CD4-positive, alpha-beta T cell treated with Interferon alpha-2 for 1 hour (primary cell): ENCODE measurements at regions not wholly inside any gene's neighbourhood (a gene's known extent, or its start where the extent isn't known, plus 50 kb on each side); places are given as distances from the start of the nearest gene placed in this dataset.

Source experiments
- DNase-seq, 2 donors: peaks; one replicate each; pipeline ENCODE4 v3.0.0-alpha.2; 2020 to 2022

- no peak for DNase-seq
These were observed 422.5 kb upstream of the PIK3C3 start for GRCh38 chr18:41532344-41533086.

DNA sequence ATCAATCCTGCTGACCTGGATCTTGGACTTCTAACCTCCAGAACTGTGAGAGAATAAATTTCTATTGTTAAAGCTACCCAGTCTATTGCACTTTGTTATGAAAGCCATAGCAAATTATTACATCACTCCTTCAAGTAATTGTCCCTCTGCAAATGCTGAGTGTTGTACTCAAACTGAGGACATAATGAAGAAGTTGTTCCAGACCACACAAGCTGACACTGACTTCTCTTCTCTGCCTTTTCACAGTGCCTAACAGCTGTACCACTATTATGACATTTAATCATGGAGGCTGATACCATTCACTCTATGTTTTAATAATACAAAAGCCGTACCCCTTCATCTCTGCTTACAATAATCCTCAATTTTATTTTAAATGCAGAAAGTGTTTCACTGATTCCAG, 424.1 kb upstream of the PIK3C3 start:
- DNase-seq, result no peak

DNA sequence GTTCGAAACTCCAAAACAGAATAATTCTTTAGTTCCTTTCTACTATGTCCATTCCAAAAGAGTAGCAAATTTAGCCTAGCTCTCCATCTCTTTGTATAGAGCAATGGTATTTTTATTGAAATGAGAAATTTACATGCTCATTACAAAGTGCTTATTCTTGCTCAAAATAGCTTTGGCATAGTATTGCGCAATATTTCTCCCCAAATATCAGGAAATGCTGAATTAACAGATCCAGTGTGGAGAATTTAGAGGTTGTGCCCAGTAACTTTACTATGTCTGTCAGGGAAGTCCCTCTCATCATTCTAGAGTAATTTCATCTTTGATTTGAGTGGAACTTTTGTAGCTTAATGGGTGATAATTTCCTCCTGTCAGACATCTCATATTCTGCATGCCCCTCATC, 425.9 kb upstream of the PIK3C3 start:
- DNase-seq, result no peak

DNA sequence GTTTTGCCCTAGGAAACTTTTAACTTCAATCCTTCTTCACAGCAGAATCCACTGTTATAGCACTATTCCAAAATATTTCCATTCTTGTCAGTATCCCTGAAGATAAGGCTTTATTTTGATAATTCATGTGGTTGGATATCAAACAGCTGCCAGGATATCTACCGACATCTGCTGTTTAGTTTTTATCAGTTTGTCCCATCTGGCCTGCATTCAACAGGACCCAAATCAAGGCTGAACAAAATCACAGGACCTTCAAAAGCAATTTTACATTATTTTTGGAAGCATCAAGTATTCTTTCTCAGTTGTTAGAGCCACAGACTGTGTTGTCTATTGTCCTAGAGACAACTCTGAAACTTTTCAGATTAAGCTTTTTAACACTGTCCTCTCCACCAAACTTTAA, 429.0 kb upstream of the PIK3C3 start:
- no peak for DNase-seq

DNA sequence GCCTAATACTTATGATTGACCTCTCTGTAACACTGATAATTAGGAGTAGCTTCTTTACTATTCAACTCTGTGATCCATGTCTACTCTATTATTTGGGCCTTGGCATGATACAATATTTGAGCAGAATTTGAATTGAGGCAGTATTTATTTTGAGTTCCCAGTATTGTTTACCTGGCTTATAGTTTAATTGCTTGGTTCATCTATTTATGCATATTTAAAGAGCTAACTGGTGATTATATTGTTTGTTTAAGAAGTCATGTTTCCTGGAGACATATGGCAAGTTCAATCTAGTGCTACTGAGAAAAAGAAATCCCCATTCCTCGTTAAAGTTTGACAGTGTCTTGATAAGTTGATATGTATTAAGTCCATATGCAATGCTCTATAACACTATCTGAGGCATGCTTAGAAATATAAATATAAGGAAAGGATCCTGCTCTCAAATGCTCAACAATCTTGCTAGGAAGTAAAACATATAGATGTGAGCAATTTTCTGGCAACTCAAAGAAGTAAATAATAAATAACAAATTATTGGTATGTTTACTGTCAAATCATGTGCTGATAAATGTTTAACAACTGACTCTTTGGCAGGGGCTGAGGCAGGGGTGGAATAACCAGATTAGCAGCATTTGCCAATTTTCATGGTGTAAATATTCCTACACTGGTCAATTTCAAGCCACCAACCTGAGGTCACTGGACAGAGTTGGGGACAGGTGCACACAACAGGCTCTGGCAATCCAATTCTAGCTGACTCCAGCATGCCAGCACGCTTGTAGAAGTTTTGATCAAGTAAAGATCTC, 430.2 kb upstream of the PIK3C3 start:
- DNase-seq, result no peak

DNA sequence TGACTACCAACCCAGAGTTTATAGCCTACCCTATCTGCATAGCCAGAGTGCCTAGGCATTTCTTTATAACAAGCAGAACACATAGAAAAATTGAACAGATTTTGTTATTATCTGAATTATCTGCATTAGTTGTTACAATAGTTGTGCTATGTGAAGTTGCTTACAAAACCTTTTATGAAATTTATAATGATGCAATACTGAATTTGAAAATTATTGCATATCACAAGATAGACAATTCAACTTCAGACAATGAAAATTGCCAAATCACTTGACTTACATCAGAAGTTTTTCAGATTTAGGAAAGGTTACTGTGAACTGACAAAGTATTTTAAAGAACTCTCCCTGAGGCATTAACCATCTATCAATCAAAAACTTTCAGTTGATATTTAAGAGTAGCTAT, 437.9 kb upstream of the PIK3C3 start:
- DNase-seq, result no peak

- DNase-seq, result no peak
These were observed 441.6 kb upstream of the PIK3C3 start for GRCh38 chr18:41513438-41513837.

DNA sequence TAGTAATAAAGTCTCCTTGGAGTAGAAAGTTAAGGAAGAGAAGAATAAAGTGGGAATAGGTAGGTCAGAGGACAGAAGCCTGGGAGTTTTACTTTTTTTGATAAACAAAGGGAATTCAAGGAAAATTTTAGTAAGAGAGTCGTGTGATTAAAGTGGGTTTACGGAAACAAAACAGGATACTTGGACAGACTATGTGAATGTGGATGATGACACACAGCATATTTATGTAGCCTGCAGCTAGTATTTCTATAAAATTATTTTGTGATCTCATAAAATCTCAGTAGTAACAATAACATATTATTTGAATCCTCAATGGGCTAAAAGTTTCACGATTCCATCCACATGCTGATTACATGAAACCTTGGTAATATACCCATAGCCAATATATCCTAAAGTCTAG, 450.7 kb upstream of the PIK3C3 start:
- DNase-seq, result no peak

GRCh38 chr18:41501848-41502247, 453.2 kb upstream of the PIK3C3 start:
- DNase-seq, result no peak

DNA sequence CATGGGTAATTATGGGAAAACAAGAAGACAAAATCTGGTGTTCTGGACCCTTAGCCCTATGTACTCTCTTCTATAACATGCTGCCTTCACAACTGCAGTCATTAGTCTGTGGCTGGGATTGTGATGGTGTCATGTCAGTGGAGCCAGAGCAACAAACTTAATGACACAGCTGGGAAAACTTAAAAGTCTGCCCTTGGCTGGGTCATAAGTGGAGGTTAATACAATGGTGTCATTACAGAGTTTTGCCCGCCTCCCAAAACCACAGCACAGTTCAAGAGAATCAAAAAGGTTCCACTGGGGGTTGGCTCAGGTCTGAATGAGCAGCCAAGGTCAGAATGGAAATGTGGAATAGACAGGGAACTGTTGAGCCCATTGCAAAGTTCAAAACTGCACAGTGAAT, 455.7 kb upstream of the PIK3C3 start:
- no peak for DNase-seq

- no peak for DNase-seq
These were observed 464.2 kb upstream of the PIK3C3 start for GRCh38 chr18:41490861-41491260.

DNA sequence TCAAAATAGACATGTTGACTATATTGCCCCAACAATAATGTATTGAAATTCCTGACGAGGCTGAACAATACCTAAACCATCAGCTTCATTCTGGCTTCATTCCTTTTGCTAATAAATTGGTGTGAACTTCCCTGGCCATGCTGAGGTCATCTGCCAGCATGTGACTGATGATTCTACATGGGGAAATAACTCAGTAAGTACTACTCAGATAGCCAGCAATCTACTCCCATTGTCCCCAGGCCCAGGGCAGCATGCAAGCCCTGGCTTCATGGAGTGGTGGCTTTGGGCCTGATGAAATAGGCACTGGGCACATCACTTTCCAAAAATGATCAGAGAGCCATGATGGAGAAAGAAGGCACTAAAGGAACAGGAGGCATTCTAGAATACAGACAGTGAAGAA, 468.5 kb upstream of the PIK3C3 start:
- DNase-seq, result no peak

GRCh38 chr18:41484069-41484468, 471.0 kb upstream of the PIK3C3 start:
- no peak for DNase-seq

DNA sequence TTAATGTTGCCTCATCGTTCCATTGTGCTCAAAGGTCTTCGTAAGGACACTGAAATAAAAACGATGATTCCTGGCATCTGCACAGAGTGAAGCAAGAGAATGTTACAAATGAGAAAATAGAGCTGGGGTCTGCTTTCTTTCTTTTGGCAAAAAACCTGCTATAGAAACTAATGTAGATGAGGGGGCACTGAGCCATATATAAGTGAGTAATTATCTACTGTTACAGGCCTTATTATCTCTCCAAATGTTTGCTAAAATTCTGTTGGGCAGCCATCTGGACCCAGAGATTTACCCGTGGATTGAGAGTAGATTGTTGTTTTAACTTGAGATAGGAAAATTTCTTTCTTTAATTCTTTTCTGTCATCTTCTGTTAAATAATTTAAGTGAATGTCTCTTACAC, 472.5 kb upstream of the PIK3C3 start:
- DNase-seq, result no peak

- no peak for DNase-seq
These were observed 488.4 kb upstream of the PIK3C3 start for GRCh38 chr18:41466436-41467160.

- no peak for DNase-seq
These were observed 489.6 kb upstream of the PIK3C3 start for GRCh38 chr18:41465386-41465785.

DNA sequence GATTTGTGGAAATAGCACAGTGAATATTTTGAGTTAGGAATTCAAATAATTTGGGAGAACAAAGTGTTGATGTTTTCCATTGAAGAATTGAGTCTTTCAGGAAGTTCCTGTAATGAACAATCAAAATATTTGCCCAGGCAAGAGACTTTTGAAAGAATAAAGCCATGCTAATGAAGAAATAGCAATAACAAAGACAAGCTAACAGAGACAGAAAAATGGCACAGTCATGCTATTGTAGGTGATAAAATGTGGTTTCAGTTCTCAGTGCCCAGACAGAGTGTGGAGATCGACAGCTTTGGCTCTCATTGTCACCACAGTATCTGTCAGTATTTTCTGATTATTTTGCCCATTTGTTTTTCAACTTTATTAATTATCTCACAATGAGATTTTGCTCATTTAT, 490.8 kb upstream of the PIK3C3 start:
- DNase-seq, result no peak

GRCh38 chr18:41462946-41463345, 492.1 kb upstream of the PIK3C3 start:
- no peak for DNase-seq

DNA sequence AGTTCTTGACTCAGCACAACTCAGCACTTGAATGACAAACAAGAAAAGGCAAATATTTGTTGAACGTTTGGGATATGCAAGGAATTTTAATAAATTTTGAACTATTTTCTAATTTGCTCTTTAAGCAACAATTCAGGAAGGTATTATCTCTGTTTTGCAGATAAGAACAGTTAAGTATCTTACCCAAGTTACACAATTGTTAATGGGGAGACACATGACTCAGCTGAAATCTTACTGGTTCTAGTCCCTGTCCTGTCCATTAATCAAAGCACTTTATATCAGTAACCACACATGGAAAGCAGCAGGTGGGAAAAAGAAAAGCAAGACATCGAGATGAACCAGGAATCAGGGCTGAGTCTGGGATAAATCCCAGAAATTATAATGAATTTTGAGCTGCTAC, 493.9 kb upstream of the PIK3C3 start:
- no peak for DNase-seq

DNA sequence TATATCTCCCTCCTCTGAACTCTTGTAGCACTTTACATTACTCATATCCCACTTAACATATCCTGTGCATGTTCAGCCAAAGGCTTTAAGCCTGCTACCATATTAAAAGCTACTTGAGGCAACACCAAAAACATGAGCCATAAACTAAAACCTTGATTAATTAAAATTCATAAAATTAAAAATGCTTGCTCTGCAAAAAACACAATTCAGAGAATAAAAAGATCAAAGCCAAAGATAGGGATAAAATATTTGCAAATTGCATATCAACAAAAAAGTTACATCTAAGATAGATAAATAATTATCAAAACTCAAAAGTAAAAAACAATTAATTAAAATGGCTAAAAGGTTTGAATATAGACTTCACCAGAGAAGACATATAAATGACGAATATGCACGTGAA, 495.4 kb upstream of the PIK3C3 start:
- no peak for DNase-seq

- no peak for DNase-seq
These were observed 496.7 kb upstream of the PIK3C3 start for GRCh38 chr18:41458376-41458775.

- no peak for DNase-seq
These were observed 497.2 kb upstream of the PIK3C3 start for GRCh38 chr18:41457765-41458326.

DNA sequence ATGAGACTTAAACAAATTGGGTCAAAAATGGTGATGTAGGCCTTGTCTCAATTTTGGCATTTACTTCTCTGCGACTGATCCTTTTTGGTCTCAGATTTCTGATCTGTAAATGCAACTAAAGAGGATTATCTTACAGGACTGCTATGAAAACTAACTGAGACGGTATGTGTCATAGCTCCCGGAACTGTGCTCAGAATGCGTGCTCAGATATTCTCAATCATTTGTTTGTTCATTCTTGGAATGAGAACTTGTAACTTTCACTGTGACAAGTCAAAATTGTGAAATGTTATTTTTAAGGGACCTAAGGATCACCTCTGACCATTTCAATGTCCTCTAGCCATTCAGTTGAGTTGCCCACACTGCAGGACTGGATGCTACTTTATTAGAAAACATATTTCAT, 498.2 kb upstream of the PIK3C3 start:
- DNase-seq, result no peak

DNA sequence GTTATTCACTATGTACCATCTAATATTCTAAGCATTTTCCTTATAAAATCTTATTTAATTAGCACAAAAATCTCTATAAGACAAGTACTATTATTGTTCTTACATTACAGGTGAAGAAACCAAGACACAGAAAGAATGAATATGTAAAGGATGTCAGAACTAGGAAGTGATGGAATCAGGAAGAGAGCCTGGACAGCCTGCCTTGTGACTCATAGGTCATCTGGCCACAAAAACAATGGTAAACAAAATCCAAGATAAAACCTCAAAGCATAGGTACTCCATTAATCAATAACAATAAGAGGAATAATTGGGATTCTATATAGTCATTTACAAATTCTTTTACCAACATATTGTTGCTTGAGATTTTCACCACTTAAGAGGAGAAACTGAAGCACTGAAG, 505.4 kb upstream of the PIK3C3 start:
- DNase-seq, result no peak
